Neural cell (in vitro differentiated cells): ENCODE measurements at regions not wholly inside any gene's neighbourhood (a gene's known extent, or its start where the extent isn't known, plus 50 kb on each side); places are given as distances from the start of the nearest gene placed in this dataset.

ENCODE experiments used
- H2AFZ ChIP-seq: fragments of 200-600, 300-800 bp; sonication (generic), shearing (Covaris generic); 2 replicates; pipeline ENCODE4 v1.6.0; 2014; ENCODE audit warnings: low read depth, mild to moderate bottlenecking, antibody characterized with exemption, low read length, moderate library complexity
- H3F3A ChIP-seq: fragments of 200-600 bp; shearing (Covaris generic); 2 replicates; pipeline ENCODE4 v1.6.1; 2016; ENCODE audit warnings: mild to moderate bottlenecking, moderate library complexity, mixed read lengths, antibody characterized with exemption, low read length; ENCODE audit not compliant: insufficient read depth, poor library complexity, severe bottlenecking
- H3K27ac ChIP-seq: fragments of 200-600, 300-800 bp; sonication (generic), shearing (Covaris generic); 2 replicates; pipeline ENCODE4 v1.5.1; 2014; ENCODE audit warnings: mild to moderate bottlenecking, low read length, moderate library complexity
- H3K27me3 ChIP-seq: fragments of 300-800, 200-600 bp; sonication (generic), shearing (Covaris generic); 2 replicates; pipeline ENCODE4 v1.6.0; 2014; ENCODE audit warnings: mild to moderate bottlenecking, low read depth, low read length, moderate library complexity; ENCODE audit not compliant: insufficient read depth
- H3K36me3 ChIP-seq: fragments of 300-800, 200-600 bp; sonication (generic), shearing (Covaris generic); 2 replicates; pipeline ENCODE4 v1.5.1; 2014; ENCODE audit warnings: mild to moderate bottlenecking, antibody characterized with exemption, low read length, moderate library complexity; ENCODE audit not compliant: insufficient read depth
- H3K4me2 ChIP-seq: fragments of 300-800, 200-600 bp; sonication (generic), shearing (Covaris generic); 2 replicates; pipeline ENCODE4 v1.6.0; 2014; ENCODE audit warnings: mild to moderate bottlenecking, low read length
- H3K4me3 ChIP-seq: fragments of 300-800, 200-600 bp; sonication (generic), shearing (Covaris generic); 2 replicates; pipeline ENCODE4 v1.5.1; 2014; ENCODE audit warnings: mild to moderate bottlenecking, low read length, moderate library complexity
- H3K79me2 ChIP-seq: fragments of 200-600 bp; shearing (Covaris generic); replicated peaks from 2 replicates; pipeline ENCODE4 v1.6.0; 2014; ENCODE audit warnings: mild to moderate bottlenecking, low read length, moderate library complexity; ENCODE audit not compliant: insufficient read depth
- H3K9ac ChIP-seq: fragments of 300-800, 200-600 bp; sonication (generic), shearing (Covaris generic); 2 replicates; pipeline ENCODE4 v1.6.1; 2016; ENCODE audit warnings: mild to moderate bottlenecking, low read length, mixed read lengths
- H3K9me2 ChIP-seq: fragments of 200-600 bp; shearing (Covaris generic); 2 replicates; pipeline ENCODE4 v1.6.1; 2016; ENCODE audit warnings: mild to moderate bottlenecking, low read length, mixed read lengths; ENCODE audit not compliant: insufficient read depth
- H3K9me3 ChIP-seq: fragments of 200-600, 300-800 bp; sonication (generic), shearing (Covaris generic); 2 replicates; pipeline ENCODE4 v1.6.1; 2016; ENCODE audit warnings: mild to moderate bottlenecking, mixed run types, low read length, moderate library complexity, mixed read lengths
- H4K20me1 ChIP-seq: fragments of 200-600 bp; shearing (Covaris generic); 2 replicates; pipeline ENCODE4 v1.6.1; 2016; ENCODE audit warnings: mild to moderate bottlenecking, mixed run types; ENCODE audit not compliant: insufficient read depth
- CTCF ChIP-seq: fragments of 450-650 bp; IDR thresholded peaks from 2 replicates; pipeline ENCODE4 v1.5.1; 2014; ENCODE audit warnings: antibody characterized with exemption, mild to moderate bottlenecking, moderate library complexity; ENCODE audit not compliant: poor library complexity, severe bottlenecking
- EP300 ChIP-seq: fragments of 450-650 bp; conservative IDR thresholded peaks from 2 replicates; pipeline ENCODE4 v1.6.1; 2014; ENCODE audit warnings: antibody characterized with exemption, mild to moderate bottlenecking, moderate library complexity; ENCODE audit not compliant: poor library complexity, severe bottlenecking
- EZH2 ChIP-seq: fragments of 200-600, 300-800 bp; shearing (Covaris generic), sonication (generic); IDR thresholded peaks from 2 replicates; pipeline ENCODE4 v1.6.1; 2014; ENCODE audit warnings: antibody characterized with exemption, low read length, borderline replicate concordance, mild to moderate bottlenecking; ENCODE audit not compliant: insufficient read depth, poor library complexity, severe bottlenecking
- MXI1 ChIP-seq: fragments of 450-650 bp; conservative IDR thresholded peaks from 2 replicates; pipeline ENCODE4 v1.6.1; 2014; ENCODE audit warnings: antibody characterized with exemption, mild to moderate bottlenecking; ENCODE audit not compliant: poor library complexity, severe bottlenecking
- POLR2AphosphoS5 ChIP-seq: IDR thresholded peaks from 2 replicates; pipeline ENCODE4 v1.6.1; 2012
- RAD21 ChIP-seq: fragments of 450-650 bp; conservative IDR thresholded peaks from 2 replicates; pipeline ENCODE4 v1.6.1; 2014; ENCODE audit warnings: antibody characterized with exemption, mild to moderate bottlenecking, moderate library complexity
- REST ChIP-seq: IDR thresholded peaks from 2 replicates; pipeline ENCODE4 v1.6.1; 2012; ENCODE audit warnings: borderline replicate concordance
- SMC3 ChIP-seq: fragments of 450-650 bp; conservative IDR thresholded peaks from 2 replicates; pipeline ENCODE4 v1.6.1; 2014; ENCODE audit warnings: antibody characterized with exemption, mild to moderate bottlenecking, moderate library complexity; ENCODE audit not compliant: poor library complexity
- TAF1 ChIP-seq: IDR thresholded peaks from 2 replicates; pipeline ENCODE4 v1.6.1; 2012; ENCODE audit warnings: low read depth

- no peak overlapping the region for H2AFZ ChIP-seq
- H3K27ac ChIP-seq: no peak overlapping the region
- no peaks in the 10 kb centered on the region for H4K20me1 ChIP-seq
- peaks cover 4% of the 10 kb centered on the region for H3K9me2 ChIP-seq
- H3K4me2 ChIP-seq: no peak overlapping the region
- no peaks in the 10 kb centered on the region for H3K9me3 ChIP-seq
- H3K27me3 ChIP-seq: no peaks in the 10 kb centered on the region
- no peak overlapping the region for H3K9ac ChIP-seq
- H3K79me2 ChIP-seq: no peaks in the 10 kb centered on the region
- H3K4me3 ChIP-seq: no peak overlapping the region
- TF ChIP-seq SMC3 (no peak), TAF1 (no peak), MXI1 (no peak), REST (no peak), CTCF (no peak)
- no peaks in the 10 kb centered on the region for H3K36me3 ChIP-seq
- H3F3A ChIP-seq: peaks cover 9% of the 10 kb centered on the region
These were observed 180.3 kb upstream of the GUCY1A2 start for GRCh38 chr11:107198490-107199007.

- TF ChIP-seq SMC3: no peak
- no peak for TF ChIP-seq RAD21
- no peak for TF ChIP-seq POLR2AphosphoS5
- TF ChIP-seq MXI1: no peak
- TF ChIP-seq REST: no peak
- no peak for TF ChIP-seq EP300
- TF ChIP-seq TAF1: no peak
- no peak for TF ChIP-seq CTCF
- no peak for TF ChIP-seq EZH2
- H3K9me2 ChIP-seq: peaks cover 4% of the 10 kb centered on the region
- H3K79me2 ChIP-seq: no peaks in the 10 kb centered on the region
- no peak overlapping the region for H3K9ac ChIP-seq
- H3F3A ChIP-seq: peaks cover 9% of the 10 kb centered on the region
- no peak overlapping the region for H3K4me3 ChIP-seq
- no peaks in the 10 kb centered on the region for H3K9me3 ChIP-seq
- no peak overlapping the region for H3K4me2 ChIP-seq
- no peaks in the 10 kb centered on the region for H4K20me1 ChIP-seq
- H3K27me3 ChIP-seq: no peaks in the 10 kb centered on the region
- H2AFZ ChIP-seq: no peak overlapping the region
- H3K27ac ChIP-seq: no peak overlapping the region
- H3K36me3 ChIP-seq: no peaks in the 10 kb centered on the region
These were observed 179.7 kb upstream of the GUCY1A2 start for GRCh38 chr11:107197932-107198331.
